ENCODE measurements at regions not wholly inside any gene's neighbourhood (a gene's known extent, or its start where the extent isn't known, plus 50 kb on each side); places are given as distances from the start of the nearest gene placed in this dataset.

- no CpG with 5 or more reads among the region's 2 CpGs for WGBS, 2 donors (ENCODE audit: extremely low coverage in 2 of 2, insufficient read length in 2 of 2, insufficient replicate concordance in 1 of 2)
- Histone ChIP-seq H3K4me3 (ENCODE audit: low read length in 2 of 2) (no peak overlapping the region), H2BK5ac (ENCODE audit: low read length) (no peak overlapping the region), H3K27ac (replicated peaks; ENCODE audit: low read length) (no peak overlapping the region), H3K79me1 (ENCODE audit: low read depth, low read length) (no peaks in the 10 kb centered on the region), H3K27me3 (ENCODE audit: control insufficient read depth in 3 of 3, insufficient read depth in 3 of 3, low read depth in 1 of 3, low read length in 3 of 3) (no peaks in the 10 kb centered on the region), H3K4me1 (ENCODE audit: control insufficient read depth in 2 of 2, insufficient read depth in 1 of 2, low read depth in 1 of 2, low read length in 2 of 2) (no peaks in the 10 kb centered on the region), H3K18ac (ENCODE audit: low read length) (no peak overlapping the region), H2BK120ac (ENCODE audit: low read depth, low read length) (no peak overlapping the region), H3K23ac (ENCODE audit: low read depth, low read length, poor library complexity) (no peak overlapping the region), H4K91ac (ENCODE audit: low read depth, low read length, poor library complexity) (no peak overlapping the region), H4K8ac (ENCODE audit: low read depth, low read length) (no peak overlapping the region), H2BK15ac (ENCODE audit: low read length) (no peak overlapping the region), H3K36me3 (replicated peaks in 1 of 2; ENCODE audit: control insufficient read depth in 2 of 2, insufficient read depth in 2 of 2, low read length in 2 of 2) (no peaks in the 10 kb centered on the region), H2AFZ (ENCODE audit: low read length) (no peak overlapping the region), H3K9ac (ENCODE audit: low read depth, low read length, poor library complexity) (no peak overlapping the region), H3K4me2 (ENCODE audit: insufficient read depth, low read length, poor library complexity, severe bottlenecking) (no peak overlapping the region), H2BK12ac (ENCODE audit: low read length) (no peak overlapping the region), H2AK5ac (ENCODE audit: low read depth, low read length) (no peak overlapping the region), H3K14ac (ENCODE audit: low read length) (no peak overlapping the region), H3K4ac (ENCODE audit: low read length) (no peak overlapping the region), H3K9me3 (replicated peaks in 1 of 2; ENCODE audit: control insufficient read depth in 2 of 2, insufficient read depth in 1 of 2, low read depth in 1 of 2, low read length in 2 of 2) (peaks cover 0 to 40% of the 10 kb centered on the region in 2 donors)
- DNase-seq (ENCODE audit: low spot score) = no peak
These were observed 703.4 kb downstream of the TBC1D22A start for GRCh38 chr22:47465809-47466208.

GRCh38 chr22:47465222-47465621 lies 702.8 kb downstream of the TBC1D22A start:
- H3K9me3 ChIP-seq (replicated peaks in 1 of 2; ENCODE audit: control insufficient read depth in 2 of 2, insufficient read depth in 1 of 2, low read depth in 1 of 2, low read length in 2 of 2) = peaks cover 0 to 40% of the 10 kb centered on the region in 2 donors
- no peak overlapping the region for H3K14ac ChIP-seq (ENCODE audit: low read length)
- H2BK12ac ChIP-seq (ENCODE audit: low read length) = no peak overlapping the region
- no peak overlapping the region for H2BK15ac ChIP-seq (ENCODE audit: low read length)
- H3K79me1 ChIP-seq (ENCODE audit: low read depth, low read length) = no peaks in the 10 kb centered on the region
- H3K4me2 ChIP-seq (ENCODE audit: insufficient read depth, low read length, poor library complexity, severe bottlenecking) = no peak overlapping the region
- peak overlapping the region in 1 of 2 donors; percentile 37 for H3K4me3 ChIP-seq (ENCODE audit: low read length in 2 of 2)
- H2BK120ac ChIP-seq (ENCODE audit: low read depth, low read length) = no peak overlapping the region
- H3K27ac ChIP-seq (replicated peaks; ENCODE audit: low read length) = no peak overlapping the region
- H4K8ac ChIP-seq (ENCODE audit: low read depth, low read length) = no peak overlapping the region
- H3K9ac ChIP-seq (ENCODE audit: low read depth, low read length, poor library complexity) = no peak overlapping the region
- H2AFZ ChIP-seq (ENCODE audit: low read length) = no peak overlapping the region
- H3K18ac ChIP-seq (ENCODE audit: low read length) = no peak overlapping the region
- H3K36me3 ChIP-seq (replicated peaks in 1 of 2; ENCODE audit: control insufficient read depth in 2 of 2, insufficient read depth in 2 of 2, low read length in 2 of 2) = no peaks in the 10 kb centered on the region
- H3K23ac ChIP-seq (ENCODE audit: low read depth, low read length, poor library complexity) = no peak overlapping the region
- no peak overlapping the region for H2BK5ac ChIP-seq (ENCODE audit: low read length)
- H4K91ac ChIP-seq (ENCODE audit: low read depth, low read length, poor library complexity) = no peak overlapping the region
- H3K27me3 ChIP-seq (ENCODE audit: control insufficient read depth in 3 of 3, insufficient read depth in 3 of 3, low read depth in 1 of 3, low read length in 3 of 3) = no peaks in the 10 kb centered on the region
- H3K4me1 ChIP-seq (ENCODE audit: control insufficient read depth in 2 of 2, insufficient read depth in 1 of 2, low read depth in 1 of 2, low read length in 2 of 2) = no peaks in the 10 kb centered on the region
- DNase-seq (ENCODE audit: low spot score) = no peak
- H2AK5ac ChIP-seq (ENCODE audit: low read depth, low read length) = no peak overlapping the region
- H3K4ac ChIP-seq (ENCODE audit: low read length) = no peak overlapping the region
- no CpG with 5 or more reads among the region's 8 CpGs for WGBS, 2 donors (ENCODE audit: extremely low coverage in 2 of 2, insufficient read length in 2 of 2, insufficient replicate concordance in 1 of 2)

GRCh38 chr22:47463220-47463619 lies 700.8 kb downstream of the TBC1D22A start:
- Histone ChIP-seq H2BK120ac (ENCODE audit: low read depth, low read length) (no peak overlapping the region), H3K36me3 (replicated peaks in 1 of 2; ENCODE audit: control insufficient read depth in 2 of 2, insufficient read depth in 2 of 2, low read length in 2 of 2) (no peaks in the 10 kb centered on the region), H3K23ac (ENCODE audit: low read depth, low read length, poor library complexity) (no peak overlapping the region), H4K91ac (ENCODE audit: low read depth, low read length, poor library complexity) (no peak overlapping the region), H3K4me1 (ENCODE audit: control insufficient read depth in 2 of 2, insufficient read depth in 1 of 2, low read depth in 1 of 2, low read length in 2 of 2) (no peaks in the 10 kb centered on the region), H3K4me2 (ENCODE audit: insufficient read depth, low read length, poor library complexity, severe bottlenecking) (no peak overlapping the region), H3K27me3 (ENCODE audit: control insufficient read depth in 3 of 3, insufficient read depth in 3 of 3, low read depth in 1 of 3, low read length in 3 of 3) (peaks cover 0 to 2% (median 0%) of the 10 kb centered on the region in 3 experiments), H2AFZ (ENCODE audit: low read length) (no peak overlapping the region), H3K18ac (ENCODE audit: low read length) (no peak overlapping the region), H3K9ac (ENCODE audit: low read depth, low read length, poor library complexity) (no peak overlapping the region), H3K4me3 (ENCODE audit: low read length in 2 of 2) (no peak overlapping the region), H3K9me3 (replicated peaks in 1 of 2; ENCODE audit: control insufficient read depth in 2 of 2, insufficient read depth in 1 of 2, low read depth in 1 of 2, low read length in 2 of 2) (peaks cover 0 to 45% of the 10 kb centered on the region in 2 donors), H2AK5ac (ENCODE audit: low read depth, low read length) (no peak overlapping the region), H2BK12ac (ENCODE audit: low read length) (no peak overlapping the region), H3K4ac (ENCODE audit: low read length) (no peak overlapping the region), H2BK15ac (ENCODE audit: low read length) (no peak overlapping the region), H2BK5ac (ENCODE audit: low read length) (no peak overlapping the region), H4K8ac (ENCODE audit: low read depth, low read length) (no peak overlapping the region), H3K14ac (ENCODE audit: low read length) (no peak overlapping the region), H3K27ac (replicated peaks; ENCODE audit: low read length) (no peak overlapping the region), H3K79me1 (ENCODE audit: low read depth, low read length) (no peaks in the 10 kb centered on the region)
- no CpG with 5 or more reads among the region's 8 CpGs for WGBS, 2 donors (ENCODE audit: extremely low coverage in 2 of 2, insufficient read length in 2 of 2, insufficient replicate concordance in 1 of 2)
- DNase-seq (ENCODE audit: low spot score) = no peak

- no peak for DNase-seq (ENCODE audit: low spot score)
- peaks cover 0 to 2% (median 2%) of the 10 kb centered on the region in 3 experiments for H3K27me3 ChIP-seq (ENCODE audit: control insufficient read depth in 3 of 3, insufficient read depth in 3 of 3, low read depth in 1 of 3, low read length in 3 of 3)
- H4K8ac ChIP-seq (ENCODE audit: low read depth, low read length) = no peak overlapping the region
- H3K9ac ChIP-seq (ENCODE audit: low read depth, low read length, poor library complexity) = no peak overlapping the region
- no peak overlapping the region for H2AFZ ChIP-seq (ENCODE audit: low read length)
- WGBS, 2 donors (ENCODE audit: extremely low coverage in 2 of 2, insufficient read length in 2 of 2, insufficient replicate concordance in 1 of 2) = no CpG with 5 or more reads among the region's 5 CpGs
- H3K9me3 ChIP-seq (replicated peaks in 1 of 2; ENCODE audit: control insufficient read depth in 2 of 2, insufficient read depth in 1 of 2, low read depth in 1 of 2, low read length in 2 of 2) = peaks cover 0 to 62% of the 10 kb centered on the region in 2 donors
- H3K27ac ChIP-seq (replicated peaks; ENCODE audit: low read length) = no peak overlapping the region
- H3K4me3 ChIP-seq (ENCODE audit: low read length in 2 of 2) = no peak overlapping the region
- no peak overlapping the region for H3K4me2 ChIP-seq (ENCODE audit: insufficient read depth, low read length, poor library complexity, severe bottlenecking)
- no peak overlapping the region for H2BK5ac ChIP-seq (ENCODE audit: low read length)
- H3K23ac ChIP-seq (ENCODE audit: low read depth, low read length, poor library complexity) = no peak overlapping the region
- H3K4me1 ChIP-seq (ENCODE audit: control insufficient read depth in 2 of 2, insufficient read depth in 1 of 2, low read depth in 1 of 2, low read length in 2 of 2) = no peaks in the 10 kb centered on the region
- no peaks in the 10 kb centered on the region for H3K79me1 ChIP-seq (ENCODE audit: low read depth, low read length)
- no peaks in the 10 kb centered on the region for H3K36me3 ChIP-seq (replicated peaks in 1 of 2; ENCODE audit: control insufficient read depth in 2 of 2, insufficient read depth in 2 of 2, low read length in 2 of 2)
- no peak overlapping the region for H4K91ac ChIP-seq (ENCODE audit: low read depth, low read length, poor library complexity)
- no peak overlapping the region for H2BK120ac ChIP-seq (ENCODE audit: low read depth, low read length)
- H2AK5ac ChIP-seq (ENCODE audit: low read depth, low read length) = no peak overlapping the region
- H3K14ac ChIP-seq (ENCODE audit: low read length) = no peak overlapping the region
- no peak overlapping the region for H3K4ac ChIP-seq (ENCODE audit: low read length)
- H2BK12ac ChIP-seq (ENCODE audit: low read length) = no peak overlapping the region
- H2BK15ac ChIP-seq (ENCODE audit: low read length) = no peak overlapping the region
- no peak overlapping the region for H3K18ac ChIP-seq (ENCODE audit: low read length)
These were observed 698.4 kb downstream of the TBC1D22A start for GRCh38 chr22:47460861-47461260.
